ENCODE measurements at regions not wholly inside any gene's neighbourhood (a gene's known extent, or its start where the extent isn't known, plus 50 kb on each side); places are given as distances from the start of the nearest gene placed in this dataset.

- Histone ChIP-seq H3K27ac (no peak overlapping the region), H3K27me3 (replicated peaks) (no peaks in the 10 kb centered on the region)
Observed at GRCh38 chr6:14193524-14193923, 76.0 kb downstream of the CD83 start.

GRCh38 chr6:14194483-14194882 lies 76.9 kb downstream of the CD83 start:
- no peak for TF ChIP-seq CTCF (IDR thresholded peaks at IDR 0.05; ENCODE audit: low read depth, low read length, missing control alignments)
- in situ Hi-C loops (cut with HindIII; ENCODE audit: low pct_ligation_motif_present, low sequenced_read_pairs) = no loop called here
- DNase-seq = no peak
- Histone ChIP-seq H3K4me3 (ENCODE audit: low read depth, low read length) (no peak overlapping the region), H3K36me3 (replicated peaks) (no peaks in the 10 kb centered on the region), H3K27ac (no peak overlapping the region), H3K27me3 (replicated peaks) (no peaks in the 10 kb centered on the region)

More at GRCh38 chr6:14193524-14193923, 76.0 kb downstream of the CD83 start:
- Histone ChIP-seq H3K36me3 (replicated peaks) (no peaks in the 10 kb centered on the region), H3K4me3 (ENCODE audit: low read depth, low read length) (no peak overlapping the region)
- in situ Hi-C loops (cut with HindIII; ENCODE audit: low pct_ligation_motif_present, low sequenced_read_pairs) = no loop called here
- DNase-seq = no peak
- TF ChIP-seq CTCF (IDR thresholded peaks at IDR 0.05; ENCODE audit: low read depth, low read length, missing control alignments) = no peak

- no peak overlapping the region for H3K4me3 ChIP-seq (ENCODE audit: low read depth, low read length)
- TF ChIP-seq CTCF (IDR thresholded peaks at IDR 0.05; ENCODE audit: low read depth, low read length, missing control alignments) = no peak
- no peaks in the 10 kb centered on the region for H3K36me3 ChIP-seq (replicated peaks)
- in situ Hi-C loops (cut with HindIII; ENCODE audit: low pct_ligation_motif_present, low sequenced_read_pairs) = no loop called here
- H3K27ac ChIP-seq = no peak overlapping the region
- no peak for DNase-seq
- no peaks in the 10 kb centered on the region for H3K27me3 ChIP-seq (replicated peaks)
Observed at GRCh38 chr6:14194976-14195375, 77.4 kb downstream of the CD83 start.

GRCh38 chr6:14196026-14196425 lies 78.5 kb downstream of the CD83 start:
- Histone ChIP-seq H3K4me3 (ENCODE audit: low read depth, low read length) (no peak overlapping the region), H3K36me3 (replicated peaks) (no peaks in the 10 kb centered on the region), H3K27ac (no peak overlapping the region), H3K27me3 (replicated peaks) (no peaks in the 10 kb centered on the region)
- no peak for DNase-seq
- in situ Hi-C loops (cut with HindIII; ENCODE audit: low pct_ligation_motif_present, low sequenced_read_pairs) = no loop called here
- TF ChIP-seq CTCF (IDR thresholded peaks at IDR 0.05; ENCODE audit: low read depth, low read length, missing control alignments) = no peak

GRCh38 chr6:14197118-14197517 lies 79.5 kb downstream of the CD83 start:
- in situ Hi-C loops (cut with HindIII; ENCODE audit: low pct_ligation_motif_present, low sequenced_read_pairs) = no loop called here
- no peaks in the 10 kb centered on the region for H3K36me3 ChIP-seq (replicated peaks)
- no peak overlapping the region for H3K4me3 ChIP-seq (ENCODE audit: low read depth, low read length)
- no peak for TF ChIP-seq CTCF (IDR thresholded peaks at IDR 0.05; ENCODE audit: low read depth, low read length, missing control alignments)
- H3K27ac ChIP-seq = no peak overlapping the region
- no peaks in the 10 kb centered on the region for H3K27me3 ChIP-seq (replicated peaks)
- no peak for DNase-seq

- Histone ChIP-seq H3K27ac (no peak overlapping the region), H3K4me3 (ENCODE audit: low read depth, low read length) (no peak overlapping the region), H3K36me3 (replicated peaks) (no peaks in the 10 kb centered on the region), H3K27me3 (replicated peaks) (no peaks in the 10 kb centered on the region)
- peak; percentile 41 for DNase-seq
- in situ Hi-C loops (cut with HindIII; ENCODE audit: low pct_ligation_motif_present, low sequenced_read_pairs) = no loop called here
- no peak for TF ChIP-seq CTCF (IDR thresholded peaks at IDR 0.05; ENCODE audit: low read depth, low read length, missing control alignments)
Observed at GRCh38 chr6:14200047-14200446, 82.5 kb downstream of the CD83 start.
